PC-3 (cell line): ENCODE measurements at regions not wholly inside any gene's neighbourhood (a gene's known extent, or its start where the extent isn't known, plus 50 kb on each side); places are given as distances from the start of the nearest gene placed in this dataset.

ENCODE experiments used
- ATAC-seq: fragments of 200-7000 bp; cut with Tn5 transposase; 2 replicates; pipeline ENCODE4 v1.9.1; 2020; ENCODE audit warnings: mild to moderate bottlenecking, moderate library complexity
- BruUV-seq: library from RNA; stranded (reverse); fragments of 400-500 nt; replicated peaks from 2 replicates; lab custom pipeline; 2021; lab: Mats Ljungman, UMichigan
- CTCF ChIA-PET: fragments of 300-600 bp; sonication (Branson Sonifier 250); formaldehyde crosslinking; loops from one replicate; lab custom pipeline; 2022; ENCODE audit warnings: antibody characterized with exemption; lab: Charles Lee
- POLR2A ChIA-PET: fragments of 300-600 bp; sonication (Branson Sonifier 250); formaldehyde crosslinking; loops from one replicate; lab custom pipeline; 2022; ENCODE audit warnings: antibody characterized with exemption; ENCODE audit not compliant: unreplicated experiment; lab: Charles Lee
- DNase-seq: peaks from one replicate; pipeline ENCODE4 v3.0.0-alpha.2; 2015
- H2AFZ ChIP-seq: fragments of 300-600 bp; sonication (generic); 2 replicates; pipeline ENCODE4 v1.6.0; 2016; ENCODE audit warnings: antibody characterized with exemption, low read length
- H3F3A ChIP-seq: fragments of 300-600 bp; sonication (generic); one replicate; pipeline ENCODE4 v1.6.0; 2017; ENCODE audit warnings: antibody characterized with exemption, low read length, control low read depth, mild to moderate bottlenecking; ENCODE audit not compliant: unreplicated experiment
- H3K27ac ChIP-seq: fragments of 300-600 bp; sonication (generic); 2 replicates; pipeline ENCODE4 v1.5.1; 2016; ENCODE audit warnings: mild to moderate bottlenecking, low read length
- H3K27me3 ChIP-seq: fragments of 300-600 bp; sonication (generic); 2 replicates; pipeline ENCODE4 v1.6.1; 2016; ENCODE audit warnings: low read length, mixed read lengths
- H3K36me3 ChIP-seq: fragments of 300-600 bp; sonication (generic); 2 replicates; pipeline ENCODE4 v1.6.1; 2016; ENCODE audit warnings: low read depth, mixed run types, low read length, mixed read lengths
- H3K4me1 ChIP-seq: fragments of 300-600 bp; sonication (generic); 2 replicates; pipeline ENCODE4 v1.5.1; 2016; ENCODE audit warnings: low read length; ENCODE audit not compliant: insufficient read depth
- H3K4me2 ChIP-seq: fragments of 300-600 bp; sonication (generic); 2 replicates; pipeline ENCODE4 v1.6.0; 2016; ENCODE audit warnings: low read length
- H3K4me3 ChIP-seq: fragments of 300-600 bp; sonication (generic); 2 replicates; pipeline ENCODE4 v1.5.1; 2016; ENCODE audit warnings: mild to moderate bottlenecking, low read length, mixed read lengths
- H3K79me2 ChIP-seq: fragments of 300-600 bp; sonication (generic); 2 replicates; pipeline ENCODE4 v1.6.1; 2017; ENCODE audit warnings: low read length, mixed read lengths
- H3K9ac ChIP-seq: fragments of 300-600 bp; sonication (generic); 2 replicates; pipeline ENCODE4 v1.6.0; 2016; ENCODE audit warnings: mild to moderate bottlenecking, low read length
- H3K9me2 ChIP-seq: fragments of 300-600 bp; sonication (generic); replicated peaks from 2 replicates; pipeline ENCODE4 v1.6.1; 2016; ENCODE audit warnings: mixed run types, low read length, mixed read lengths
- H3K9me3 ChIP-seq: fragments of 300-600 bp; sonication (generic); 2 replicates; pipeline ENCODE4 v1.6.1; 2016; ENCODE audit warnings: low read length, mixed read lengths
- H4K20me1 ChIP-seq: fragments of 300-600 bp; sonication (generic); 2 replicates; pipeline ENCODE4 v1.6.1; 2016; ENCODE audit warnings: low read length, mixed read lengths
- CTCF ChIP-seq: fragments of 300-600 bp; sonication (generic); conservative IDR thresholded peaks from 2 replicates; pipeline ENCODE4 v1.5.1; 2017; ENCODE audit warnings: antibody characterized with exemption, low read depth, mild to moderate bottlenecking, low read length
- EZH2 ChIP-seq: fragments of 300-600 bp; sonication (generic); IDR thresholded peaks from one replicate; pipeline ENCODE4 v1.6.1; 2017; ENCODE audit warnings: antibody characterized with exemption, mild to moderate bottlenecking, low read length; ENCODE audit not compliant: unreplicated experiment
- EZH2phosphoT487 ChIP-seq: fragments of 300-600 bp; sonication (generic); IDR thresholded peaks from 2 replicates; pipeline ENCODE4 v1.6.1; 2018; ENCODE audit warnings: mild to moderate bottlenecking, antibody characterized with exemption, low read length, borderline replicate concordance
- intact Hi-C: fragments of 100-400 bp; cut with micrococcal nuclease; formaldehyde crosslinking; loops from 2 replicates; pipeline ENCODE4 v1.9.0; 2023

GRCh38 chr11:112310848-112311247 lies 50.2 kb upstream of the PLET1 start:
- Histone ChIP-seq H2AFZ (no peak overlapping the region), H3K36me3 (no peaks in the 10 kb centered on the region), H4K20me1 (no peaks in the 10 kb centered on the region), H3F3A (no peaks in the 10 kb centered on the region), H3K4me2 (0 out of 2 replicates have a peak overlapping the region, but pooled peaks have one; percentile 14), H3K4me3 (no peak overlapping the region), H3K9me2 (no peaks in the 10 kb centered on the region), H3K9ac (peak overlapping the region; percentile 9; the same call in 1 of the 2 replicates), H3K79me2 (no peaks in the 10 kb centered on the region), H3K27ac (peak overlapping the region; percentile 49), H3K27me3 (no peaks in the 10 kb centered on the region), H3K4me1 (peaks cover 15% of the 10 kb centered on the region), H3K9me3 (no peaks in the 10 kb centered on the region)
- ATAC-seq (no peak), DNase-seq (no peak)
- ChIA-PET POLR2A (no interaction called here), CTCF (no interaction called here)
- BruUV-seq, result no TSS peak
- intact Hi-C loops, result no loop called here
- TF ChIP-seq CTCF (no peak), EZH2phosphoT487 (no peak), EZH2 (no peak)

- no peak for ATAC-seq
- H3K27ac ChIP-seq, result no peak overlapping the region
- intact Hi-C loops, result no loop called here
Measured at GRCh38 chr11:112315057-112315720, 54.5 kb upstream of the PLET1 start.

More at GRCh38 chr11:112315057-112315720, 54.5 kb upstream of the PLET1 start:
- Histone ChIP-seq H3K36me3 (no peaks in the 10 kb centered on the region), H3K79me2 (no peaks in the 10 kb centered on the region), H3K9me3 (no peaks in the 10 kb centered on the region), H3F3A (no peaks in the 10 kb centered on the region), H3K4me2 (no peak overlapping the region), H3K9ac (no peak overlapping the region), H3K4me3 (no peak overlapping the region), H4K20me1 (no peaks in the 10 kb centered on the region), H3K9me2 (no peaks in the 10 kb centered on the region), H3K4me1 (peaks cover 39% of the 10 kb centered on the region), H3K27me3 (no peaks in the 10 kb centered on the region), H2AFZ (no peak overlapping the region)
- POLR2A ChIA-PET, result no interaction called here
- CTCF ChIA-PET, result no interaction called here
- no TSS peak for BruUV-seq
- DNase-seq, result no peak
- TF ChIP-seq EZH2phosphoT487 (no peak), EZH2 (no peak), CTCF (no peak)
